WTC11 (cell line): ENCODE measurements at regions not wholly inside any gene's neighbourhood (a gene's known extent, or its start where the extent isn't known, plus 50 kb on each side); places are given as distances from the start of the nearest gene placed in this dataset.

Experiments used
- JUN ChIP-seq: sonication (generic); formaldehyde crosslinking; IDR thresholded peaks from 2 replicates; pipeline ENCODE4 v1.8.0; 2023; ENCODE audit warnings: mild to moderate bottlenecking, missing genetic modification reagents
- TF ChIP-seq, protein P1 (sequence below): sonication (generic); formaldehyde crosslinking; IDR thresholded peaks from 2 replicates; pipeline ENCODE4 v1.8.0; 2022; ENCODE audit warnings: mild to moderate bottlenecking, missing genetic modification reagents
- TF ChIP-seq, protein P2 (sequence below): fragments of 200-600 bp; IDR thresholded peaks from 2 replicates; pipeline ENCODE4 v1.8.0; 2022; ENCODE audit warnings: antibody characterized with exemption
- TF ChIP-seq, protein P3 (sequence below): sonication (generic); formaldehyde crosslinking; IDR thresholded peaks from 2 replicates; pipeline ENCODE4 v1.8.1; 2023; ENCODE audit warnings: mild to moderate bottlenecking, missing genetic modification reagents, moderate library complexity

DNA sequence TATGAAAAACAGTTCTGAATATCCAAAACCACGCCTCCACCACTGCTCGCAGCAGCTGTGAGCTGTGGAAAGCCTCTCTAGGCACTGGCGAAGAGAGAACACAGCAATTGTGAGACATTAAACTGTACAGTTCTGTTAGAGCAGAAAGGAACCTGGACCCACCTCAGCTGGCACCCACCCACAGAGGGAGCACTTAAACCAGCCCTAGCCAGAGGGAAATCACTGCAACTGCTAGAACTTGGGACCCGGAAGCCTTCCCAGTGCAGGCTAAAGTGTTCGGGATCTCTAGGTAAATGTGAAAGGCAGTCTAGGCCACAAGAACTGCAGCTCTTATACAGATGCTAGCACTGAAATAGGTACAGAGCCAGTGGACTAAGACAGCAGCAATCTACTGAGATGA is 308.8 kb downstream of the PRR32 start:
- TF ChIP-seq, protein P1, sequence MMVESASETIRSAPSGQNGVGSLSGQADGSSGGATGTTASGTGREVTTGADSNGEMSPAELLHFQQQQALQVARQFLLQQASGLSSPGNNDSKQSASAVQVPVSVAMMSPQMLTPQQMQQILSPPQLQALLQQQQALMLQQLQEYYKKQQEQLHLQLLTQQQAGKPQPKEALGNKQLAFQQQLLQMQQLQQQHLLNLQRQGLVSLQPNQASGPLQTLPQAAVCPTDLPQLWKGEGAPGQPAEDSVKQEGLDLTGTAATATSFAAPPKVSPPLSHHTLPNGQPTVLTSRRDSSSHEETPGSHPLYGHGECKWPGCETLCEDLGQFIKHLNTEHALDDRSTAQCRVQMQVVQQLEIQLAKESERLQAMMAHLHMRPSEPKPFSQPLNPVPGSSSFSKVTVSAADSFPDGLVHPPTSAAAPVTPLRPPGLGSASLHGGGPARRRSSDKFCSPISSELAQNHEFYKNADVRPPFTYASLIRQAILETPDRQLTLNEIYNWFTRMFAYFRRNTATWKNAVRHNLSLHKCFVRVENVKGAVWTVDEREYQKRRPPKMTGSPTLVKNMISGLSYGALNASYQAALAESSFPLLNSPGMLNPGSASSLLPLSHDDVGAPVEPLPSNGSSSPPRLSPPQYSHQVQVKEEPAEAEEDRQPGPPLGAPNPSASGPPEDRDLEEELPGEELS (CRISPR knock-in tag), result no peak
- TF ChIP-seq, protein P2, sequence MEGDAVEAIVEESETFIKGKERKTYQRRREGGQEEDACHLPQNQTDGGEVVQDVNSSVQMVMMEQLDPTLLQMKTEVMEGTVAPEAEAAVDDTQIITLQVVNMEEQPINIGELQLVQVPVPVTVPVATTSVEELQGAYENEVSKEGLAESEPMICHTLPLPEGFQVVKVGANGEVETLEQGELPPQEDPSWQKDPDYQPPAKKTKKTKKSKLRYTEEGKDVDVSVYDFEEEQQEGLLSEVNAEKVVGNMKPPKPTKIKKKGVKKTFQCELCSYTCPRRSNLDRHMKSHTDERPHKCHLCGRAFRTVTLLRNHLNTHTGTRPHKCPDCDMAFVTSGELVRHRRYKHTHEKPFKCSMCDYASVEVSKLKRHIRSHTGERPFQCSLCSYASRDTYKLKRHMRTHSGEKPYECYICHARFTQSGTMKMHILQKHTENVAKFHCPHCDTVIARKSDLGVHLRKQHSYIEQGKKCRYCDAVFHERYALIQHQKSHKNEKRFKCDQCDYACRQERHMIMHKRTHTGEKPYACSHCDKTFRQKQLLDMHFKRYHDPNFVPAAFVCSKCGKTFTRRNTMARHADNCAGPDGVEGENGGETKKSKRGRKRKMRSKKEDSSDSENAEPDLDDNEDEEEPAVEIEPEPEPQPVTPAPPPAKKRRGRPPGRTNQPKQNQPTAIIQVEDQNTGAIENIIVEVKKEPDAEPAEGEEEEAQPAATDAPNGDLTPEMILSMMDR, result no peak
- no peak for TF ChIP-seq JUN (CRISPR knock-in tag)
- TF ChIP-seq, protein P3, sequence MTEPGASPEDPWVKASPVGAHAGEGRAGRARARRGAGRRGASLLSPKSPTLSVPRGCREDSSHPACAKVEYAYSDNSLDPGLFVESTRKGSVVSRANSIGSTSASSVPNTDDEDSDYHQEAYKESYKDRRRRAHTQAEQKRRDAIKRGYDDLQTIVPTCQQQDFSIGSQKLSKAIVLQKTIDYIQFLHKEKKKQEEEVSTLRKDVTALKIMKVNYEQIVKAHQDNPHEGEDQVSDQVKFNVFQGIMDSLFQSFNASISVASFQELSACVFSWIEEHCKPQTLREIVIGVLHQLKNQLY, result no peak
